Anterior cingulate cortex (tissue), 58 donors: ENCODE measurements at regions not wholly inside any gene's neighbourhood (a gene's known extent, or its start where the extent isn't known, plus 50 kb on each side); places are given as distances from the start of the nearest gene placed in this dataset.
"Not testable (repeated sequence)": the region's sequence is repeated elsewhere in the genome, so short reads cannot be mapped to it uniquely, and the experiment has no call there.

ENCODE experiments used
- DNase-seq, 58 donors: peaks; one replicate each; lab custom pipeline; 2025; lab: John Stamatoyannopoulos, UW

DNA sequence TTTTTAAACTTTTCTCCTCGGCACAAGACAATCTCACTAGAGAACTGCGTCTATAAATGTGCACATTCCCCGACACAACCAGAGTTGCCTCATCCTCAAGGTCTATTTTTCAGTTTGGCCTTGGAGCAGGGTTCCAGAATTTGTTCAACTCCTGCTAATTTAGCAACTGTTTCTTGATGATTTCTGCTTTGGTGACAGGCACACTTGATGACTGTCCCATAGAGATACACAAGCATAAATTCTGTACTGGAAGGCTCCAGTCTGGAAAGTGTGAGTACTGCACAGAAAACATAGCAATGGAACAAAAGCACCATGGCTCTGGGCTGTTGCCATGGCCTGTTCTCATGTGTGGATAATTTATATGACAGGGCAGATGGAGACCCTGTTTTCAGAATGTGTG is 379.6 kb upstream of the PDZRN3 start:
- DNase-seq, result no peak

DNA sequence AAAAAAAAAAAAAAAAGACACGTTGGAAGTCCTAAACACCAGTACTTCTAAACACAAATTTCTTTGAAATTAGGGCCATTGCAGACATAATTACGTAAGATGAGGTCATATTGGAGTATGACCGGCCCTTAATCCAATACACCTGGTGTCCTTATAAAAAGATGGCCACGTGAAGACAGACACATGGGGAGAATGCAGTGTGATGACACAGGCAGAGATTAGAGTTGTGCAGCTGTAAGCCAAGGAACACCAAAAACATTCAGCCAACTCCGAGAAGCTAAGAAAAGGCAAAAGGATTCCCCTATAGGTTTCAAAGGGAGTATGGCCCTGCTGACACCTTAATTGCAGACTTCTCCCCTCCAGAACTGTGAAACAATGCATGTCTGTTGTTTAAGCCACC is 379.0 kb upstream of the PDZRN3 start:
- DNase-seq, result no peak

DNA sequence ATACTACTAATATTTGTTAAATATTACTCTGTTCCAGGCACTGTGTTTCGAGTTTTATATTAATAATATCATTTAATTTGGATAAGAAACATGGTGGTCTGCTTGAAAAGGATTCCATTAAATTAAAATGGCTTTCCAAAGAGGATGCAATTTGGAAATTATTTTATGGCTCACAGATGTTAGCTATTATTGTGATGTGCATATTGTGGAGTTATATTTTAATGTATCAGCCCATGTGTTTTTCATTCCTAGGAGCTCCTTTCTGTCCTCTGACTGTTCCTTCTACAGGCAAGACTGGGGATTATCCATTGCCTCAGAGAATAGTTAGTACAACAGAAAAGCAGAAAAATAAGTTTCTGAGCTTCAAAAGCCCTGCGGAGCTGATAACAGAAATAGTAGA is 376.7 kb upstream of the PDZRN3 start:
- no peak for DNase-seq

- no peak for DNase-seq
Measured at GRCh38 chr3:74000725-74001124, 376.0 kb upstream of the PDZRN3 start.

DNA sequence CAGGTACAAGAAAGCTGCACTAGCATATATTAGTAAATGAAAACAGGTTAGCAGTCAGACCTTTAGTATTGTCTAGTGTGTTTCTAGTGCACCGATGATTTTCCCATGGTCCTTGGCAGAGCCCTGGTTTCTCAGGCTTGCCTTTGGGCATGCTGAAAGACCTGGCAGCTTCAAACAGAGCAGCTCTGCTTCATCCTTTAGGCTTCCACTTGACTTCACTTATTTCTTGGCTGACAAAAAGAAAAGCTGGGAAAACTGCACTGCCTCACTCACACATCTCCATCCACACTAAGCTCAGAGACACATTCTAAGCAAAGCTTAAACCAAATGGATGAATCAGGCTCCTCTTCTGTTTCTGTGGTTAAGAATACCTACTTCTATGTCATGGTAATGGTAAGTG is 374.8 kb upstream of the PDZRN3 start:
- DNase-seq, result peak in 17 of 58 donors; percentile 1 to 53 (median 9)

DNA sequence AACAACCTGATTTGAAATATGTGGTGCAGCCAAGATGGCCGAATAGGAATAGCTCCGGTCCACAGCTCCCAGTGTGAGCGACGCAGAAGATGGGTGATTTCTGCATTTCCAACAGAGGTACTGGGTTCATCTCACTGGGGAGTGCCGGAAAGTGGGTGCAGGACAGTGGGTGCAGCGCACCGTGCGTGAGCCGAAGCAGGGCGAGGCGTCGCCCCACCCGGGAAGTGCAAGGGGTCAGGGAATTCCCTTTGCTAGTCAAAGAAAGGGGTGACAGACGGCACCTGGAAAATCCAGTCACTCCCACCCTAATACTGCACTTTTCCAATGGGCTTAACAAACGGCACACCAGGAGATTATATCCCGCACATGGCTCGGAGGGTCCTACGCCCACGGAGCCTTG is 365.9 kb upstream of the PDZRN3 start:
- DNase-seq, result not testable (repeated sequence)

DNA sequence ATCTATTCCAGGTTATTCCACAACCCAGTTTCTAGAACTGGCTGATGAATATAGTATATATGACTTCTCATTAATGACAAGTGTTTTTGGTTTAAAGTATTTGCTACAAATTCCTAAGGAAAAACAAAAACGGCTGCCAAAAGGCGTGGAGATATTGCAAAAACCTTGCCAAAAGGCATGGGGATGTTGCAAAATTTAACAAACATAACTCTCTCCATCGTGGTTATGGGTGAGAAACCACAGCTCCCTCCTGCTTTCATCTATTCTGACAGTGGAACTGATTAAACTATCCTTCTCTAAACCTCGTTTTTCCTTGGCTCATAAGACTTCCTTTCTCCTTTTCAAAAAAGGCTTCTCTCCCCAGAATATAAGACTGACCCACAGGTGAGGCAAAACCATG is 342.0 kb upstream of the PDZRN3 start:
- no peak for DNase-seq

DNA sequence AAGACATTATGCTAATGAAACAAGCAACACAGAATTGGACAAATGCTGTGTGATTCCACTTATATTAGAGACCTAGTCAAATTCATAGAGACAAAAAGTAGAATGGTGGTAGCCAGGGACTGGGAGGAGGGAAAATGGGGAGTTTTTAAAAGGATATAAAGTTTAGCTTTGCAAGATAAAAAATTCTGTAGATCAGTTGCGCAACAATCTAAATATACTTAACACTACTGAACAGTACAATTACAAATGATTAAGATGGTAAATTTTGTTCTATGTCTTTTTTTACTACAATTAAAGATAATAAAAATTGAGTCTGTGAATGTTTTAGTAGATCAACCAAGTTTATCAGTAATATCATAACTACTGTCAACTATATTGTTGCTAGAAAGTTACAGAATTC is 340.1 kb upstream of the PDZRN3 start:
- DNase-seq, result no peak

DNA sequence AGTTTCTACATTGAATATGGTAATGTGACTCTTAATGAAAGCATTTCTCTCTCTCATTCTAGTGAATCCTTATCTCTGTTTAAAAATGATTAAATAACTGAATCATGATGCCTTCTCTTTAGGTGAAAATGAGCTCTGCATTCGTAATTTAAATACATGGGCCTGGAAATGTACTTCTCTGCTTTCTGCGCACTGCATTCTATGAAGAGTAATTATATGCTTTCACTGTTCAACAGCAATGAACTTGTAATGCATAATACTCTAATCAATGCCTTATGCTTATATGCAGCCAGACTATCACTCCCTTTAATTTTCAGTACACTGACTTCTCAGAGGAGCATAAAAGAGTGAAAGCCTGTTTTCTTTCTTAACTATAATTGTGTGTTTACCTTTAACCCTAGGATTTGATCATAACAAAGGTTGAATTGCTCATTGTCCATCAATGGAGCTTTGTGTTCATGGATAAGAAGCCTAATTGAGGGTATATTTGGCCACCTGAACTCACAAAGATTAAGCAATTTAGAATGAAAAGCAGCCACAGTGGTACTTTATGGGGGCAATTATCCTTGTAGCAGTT is 330.8 kb upstream of the PDZRN3 start:
- no peak for DNase-seq

- no peak for DNase-seq
Measured at GRCh38 chr3:73954506-73954905, 329.8 kb upstream of the PDZRN3 start.

DNA sequence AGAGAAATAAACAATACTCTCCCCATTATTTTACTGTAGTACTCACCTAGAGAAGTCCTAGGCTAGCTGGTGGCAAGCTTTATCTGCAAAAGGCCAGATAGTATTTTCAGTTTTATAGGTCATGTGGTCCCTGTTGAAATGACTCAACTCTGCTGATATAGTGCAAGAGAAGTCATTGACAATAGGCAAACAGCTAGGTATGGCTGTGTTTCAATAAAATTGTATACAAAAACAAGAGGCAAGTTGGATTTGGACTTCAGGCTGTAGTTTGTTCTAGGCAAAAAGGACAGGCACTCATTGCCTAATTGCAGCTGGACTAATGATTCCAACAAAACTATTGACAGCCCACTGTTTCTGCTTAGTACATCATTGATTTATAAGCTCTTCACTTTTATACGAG is 328.0 kb upstream of the PDZRN3 start:
- no peak for DNase-seq

- peak in 1 of 58 donors; percentile 36 for DNase-seq
Measured at GRCh38 chr3:73950865-73951558, 326.3 kb upstream of the PDZRN3 start.

- no peak for DNase-seq
Measured at GRCh38 chr3:73945541-73945940, 320.8 kb upstream of the PDZRN3 start.

GRCh38 chr3:73939985-73940384 is 315.2 kb upstream of the PDZRN3 start:
- DNase-seq, result no peak

DNA sequence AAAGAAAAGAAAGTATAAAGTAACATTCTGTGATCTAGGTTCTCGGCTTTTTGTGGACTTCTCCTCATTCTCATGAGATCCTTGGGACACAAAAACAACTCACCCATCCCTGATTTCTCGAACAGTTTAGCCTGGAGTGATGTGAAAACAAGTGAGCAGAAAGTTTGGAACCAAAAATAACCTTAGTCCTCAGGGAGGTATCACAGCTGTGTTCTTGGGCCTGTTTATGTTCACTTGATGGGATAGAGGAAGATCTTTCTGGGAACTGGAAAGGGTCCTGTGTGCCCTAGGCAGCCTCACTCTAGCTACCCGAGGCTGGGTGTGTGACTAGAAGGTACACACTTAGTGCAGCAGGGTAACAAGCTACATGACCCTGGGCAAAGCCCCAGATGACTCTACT is 308.8 kb upstream of the PDZRN3 start:
- DNase-seq, result no peak

GRCh38 chr3:73927203-73927570 is 302.4 kb upstream of the PDZRN3 start:
- DNase-seq, result no peak

DNA sequence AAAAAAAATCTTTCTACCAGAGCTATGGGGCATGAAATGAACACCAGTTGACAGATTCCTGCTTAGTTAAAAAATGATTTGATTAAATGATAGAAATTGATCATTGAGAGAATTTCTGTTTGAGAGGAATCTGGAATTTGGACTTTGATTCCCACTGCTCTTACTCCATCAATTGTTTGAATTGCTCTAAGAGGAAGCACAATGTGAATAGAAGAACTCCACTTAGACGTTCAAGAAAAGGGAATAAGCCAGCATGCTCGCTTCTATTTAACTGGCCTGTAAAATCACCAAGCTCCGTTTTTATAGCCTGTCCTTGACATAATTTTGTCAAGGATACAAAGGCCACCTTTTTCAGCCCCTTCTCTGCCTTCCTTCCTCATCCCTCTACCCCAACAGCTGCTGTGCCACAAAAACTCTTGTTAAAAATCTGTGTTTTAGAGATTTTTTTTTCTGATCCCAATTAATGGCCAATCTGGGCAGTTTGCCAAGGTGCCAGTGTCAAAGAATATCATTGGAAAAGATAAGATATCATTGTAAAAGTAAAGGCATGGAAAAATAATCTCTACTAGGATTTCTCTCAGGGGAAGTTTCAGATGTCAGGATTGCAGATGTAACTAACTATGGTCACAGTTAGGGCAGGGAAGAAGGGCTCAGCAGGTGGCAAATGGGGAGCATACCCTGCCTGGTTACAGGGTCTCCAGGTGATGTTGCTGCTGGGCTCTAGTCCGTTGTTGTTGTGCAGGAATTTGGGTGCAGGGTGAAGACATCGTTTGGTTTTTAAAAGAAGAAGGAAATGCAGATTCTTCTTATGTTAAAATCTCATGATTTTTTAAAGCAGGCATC is 301.8 kb upstream of the PDZRN3 start:
- no peak for DNase-seq

DNA sequence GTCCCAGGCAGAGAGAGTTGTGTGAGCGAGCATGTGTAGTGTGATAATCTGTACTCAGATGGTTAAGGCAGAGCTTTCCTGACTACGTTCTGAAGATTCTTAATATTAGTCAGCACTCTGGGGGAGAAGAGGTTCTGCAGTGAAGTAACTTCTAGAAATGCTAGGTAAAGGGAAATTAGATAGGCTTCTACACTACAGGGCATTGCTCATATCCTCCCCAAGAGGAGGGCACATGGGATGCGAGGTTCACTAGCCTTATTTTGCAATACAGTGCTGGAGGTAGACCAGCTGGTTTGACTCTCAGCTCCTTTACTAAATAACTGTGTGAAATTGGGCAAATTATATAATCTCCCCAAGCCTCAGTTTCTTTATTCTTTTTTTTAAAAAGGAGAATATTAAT is 300.3 kb upstream of the PDZRN3 start:
- no peak for DNase-seq

- DNase-seq, result no peak
Measured at GRCh38 chr3:73924048-73924447, 299.3 kb upstream of the PDZRN3 start.

- DNase-seq, result no peak
Measured at GRCh38 chr3:73917643-73918042, 292.9 kb upstream of the PDZRN3 start.

DNA sequence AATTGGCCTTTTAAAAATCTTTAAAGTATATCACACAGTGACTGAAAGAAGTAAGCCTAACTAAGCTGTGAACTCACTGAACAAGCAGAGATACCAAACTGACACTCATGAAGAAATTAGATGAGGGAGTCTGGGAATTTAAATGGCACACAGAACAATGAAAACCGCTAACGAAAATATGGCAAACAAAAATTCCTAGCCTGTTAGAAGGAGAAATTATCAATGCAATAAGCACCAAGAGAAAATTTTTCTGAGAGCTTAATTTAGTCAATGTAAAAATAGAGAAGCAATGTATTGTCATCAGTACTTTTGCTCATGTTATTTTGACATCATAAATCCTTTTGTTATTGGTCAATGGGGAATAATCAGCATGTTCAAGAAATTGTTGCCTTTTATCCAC is 291.1 kb upstream of the PDZRN3 start:
- DNase-seq, result no peak

DNA sequence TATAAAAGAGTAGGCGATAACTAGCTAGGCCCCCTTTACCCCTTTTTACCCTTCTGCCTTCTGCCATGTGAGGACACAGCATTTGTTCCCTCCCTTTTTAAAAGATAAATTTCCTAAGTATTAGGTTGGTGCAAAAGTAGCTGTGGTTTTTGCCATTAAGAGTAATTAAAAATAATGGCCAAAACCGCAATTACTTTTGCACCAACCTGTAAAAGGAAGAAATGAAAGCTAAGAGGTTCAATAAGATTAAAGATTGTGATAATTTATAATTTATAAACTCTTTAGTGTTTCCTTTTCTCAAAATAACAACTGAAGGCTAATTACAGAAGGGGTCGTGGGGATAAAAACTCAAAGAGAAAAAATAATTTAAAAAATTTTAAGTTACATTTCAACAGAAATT is 283.5 kb upstream of the PDZRN3 start:
- no peak for DNase-seq
